HCT116 (cell line): ENCODE measurements at regions not wholly inside any gene's neighbourhood (a gene's known extent, or its start where the extent isn't known, plus 50 kb on each side); places are given as distances from the start of the nearest gene placed in this dataset.

Experiments used
- ATAC-seq: fragments of 200-7000 bp; cut with Tn5 transposase; 2 replicates; pipeline ENCODE4 v1.9.1; 2020; ENCODE audit warnings: mild to moderate bottlenecking, moderate library complexity
- BruUV-seq: library from RNA; stranded (reverse); fragments of 400-500 nt; replicated peaks from 2 replicates; lab custom pipeline; 2021; lab: Mats Ljungman, UMichigan
- CTCF ChIA-PET: fragments of 300-600 bp; sonication (Branson Sonifier 250); formaldehyde crosslinking; loops from one replicate; lab custom pipeline; 2021; ENCODE audit warnings: antibody characterized with exemption; lab: Charles Lee
- POLR2A ChIA-PET: fragments of 300-600, 350-600 bp; sonication (Branson Sonifier 250); formaldehyde crosslinking; loops from one replicate; lab custom pipeline; 2021; ENCODE audit warnings: antibody characterized with exemption; lab: Charles Lee
- RAD21 ChIA-PET, 2 experiments: fragments of 300-600 bp; sonication (Branson Sonifier 250); formaldehyde crosslinking; loops; one replicate each; lab custom pipeline; 2023; ENCODE audit warnings: low total read pairs in 2 of 2; ENCODE audit not compliant: uncharacterized antibody in 2 of 2, unreplicated experiment in 2 of 2, low non-redundant PET in 1 of 2; lab: Charles Lee
- DNase-seq: peaks from one replicate; pipeline ENCODE4 v3.0.0-alpha.2; 2010; ENCODE audit warnings: low read depth, low spot score
- H2AFZ ChIP-seq: fragments of 200-600 bp; shearing (Covaris generic), sonication (generic); 2 replicates; pipeline ENCODE4 v1.6.1; 2017; ENCODE audit warnings: low read depth, mixed run types, mixed read lengths, antibody characterized with exemption, low read length; ENCODE audit not compliant: poor library complexity, severe bottlenecking
- H3K27ac ChIP-seq: 2 replicates; pipeline ENCODE4 v1.5.1; 2012; ENCODE audit warnings: low read depth, low read length
- H3K27me3 ChIP-seq: fragments of 200-600 bp; sonication (generic); 2 replicates; pipeline ENCODE4 v1.6.1; 2016; ENCODE audit warnings: mixed run types, low read length, mixed read lengths; ENCODE audit not compliant: insufficient read depth
- H3K36me3 ChIP-seq, 2 experiments: fragments of 200-500 bp in 1 of 2; fragments of 200-600 bp in 1 of 2; sonication (Bioruptor generic) in 1 of 2; sonication (generic) in 1 of 2; 2 replicates each; pipeline versions ENCODE4 v1.5.1 to v1.6.1; 2014 to 2016; ENCODE audit warnings: low read length in 2 of 2, inconsistent platforms in 1 of 2, mixed read lengths in 1 of 2, mixed run types in 1 of 2; ENCODE audit not compliant: insufficient read depth in 2 of 2, control insufficient read depth in 1 of 2
- H3K4me1 ChIP-seq, 2 experiments: fragments of 200-600 bp in 1 of 2; sonication (generic) in 1 of 2; 2 replicates each; pipeline versions ENCODE4 v1.5.1 to v1.6.1; 2012 to 2017; ENCODE audit warnings: low read length in 2 of 2, inconsistent platforms in 1 of 2, mild to moderate bottlenecking in 1 of 2, mixed read lengths in 1 of 2, mixed run types in 1 of 2, moderate library complexity in 1 of 2; ENCODE audit not compliant: insufficient read depth in 2 of 2, control insufficient read depth in 1 of 2
- H3K4me2 ChIP-seq: fragments of 200-600 bp; sonication (generic); 2 replicates; pipeline ENCODE4 v1.6.1; 2017; ENCODE audit warnings: mixed run types, low read length, mixed read lengths
- H3K4me3 ChIP-seq, 2 experiments: fragments of 200-600 bp in 1 of 2; sonication (generic) in 1 of 2; replicated peaks in 1 of 2; 2 replicates each; pipeline ENCODE4 v1.5.1; 2011 to 2016; ENCODE audit warnings: low read length in 2 of 2, control low read depth in 1 of 2, low read depth in 1 of 2, mild to moderate bottlenecking in 1 of 2, mixed read lengths in 1 of 2, mixed run types in 1 of 2
- H3K79me2 ChIP-seq: fragments of 200-600 bp; sonication (generic); 2 replicates; pipeline ENCODE4 v1.6.1; 2017; ENCODE audit warnings: mild to moderate bottlenecking, mixed run types, low read length, moderate library complexity, mixed read lengths; ENCODE audit not compliant: insufficient read depth
- H3K9ac ChIP-seq: fragments of 200-600 bp; sonication (generic); 2 replicates; pipeline ENCODE4 v1.6.1; 2016; ENCODE audit warnings: low read length, mixed read lengths
- H3K9me2 ChIP-seq: fragments of 200-600 bp; sonication (generic), shearing (Covaris generic); 2 replicates; pipeline ENCODE4 v1.6.1; 2017; ENCODE audit warnings: mixed run types, mild to moderate bottlenecking, moderate library complexity; ENCODE audit not compliant: insufficient read depth
- H3K9me3 ChIP-seq, 2 experiments: fragments of 200-500 bp in 1 of 2; fragments of 200-600 bp in 1 of 2; sonication (Bioruptor generic) in 1 of 2; sonication (generic) in 1 of 2; 2 replicates each; pipeline ENCODE4 v1.6.1; 2014 to 2017; ENCODE audit warnings: low read length in 2 of 2, mixed read lengths in 2 of 2, inconsistent platforms in 1 of 2, low read depth in 1 of 2, mild to moderate bottlenecking in 1 of 2, mixed run types in 1 of 2, moderate library complexity in 1 of 2; ENCODE audit not compliant: control insufficient read depth in 1 of 2, insufficient read depth in 1 of 2
- H4K20me1 ChIP-seq: fragments of 200-600 bp; sonication (generic), shearing (Covaris generic); 2 replicates; pipeline ENCODE4 v1.6.1; 2017; ENCODE audit warnings: mixed run types, mild to moderate bottlenecking, moderate library complexity; ENCODE audit not compliant: insufficient read depth
- CEBPB ChIP-seq: IDR thresholded peaks from 2 replicates; pipeline ENCODE4 v1.6.1; 2012; ENCODE audit warnings: low read depth
- POLR2AphosphoS5 ChIP-seq: IDR thresholded peaks from 2 replicates; pipeline ENCODE4 v1.6.1; 2011; ENCODE audit warnings: mild to moderate bottlenecking, low read depth, low read length, moderate library complexity
- RAD21 ChIP-seq: IDR thresholded peaks from 2 replicates; pipeline ENCODE4 v1.6.1; 2012; ENCODE audit warnings: low read depth, mild to moderate bottlenecking
- REST ChIP-seq: IDR thresholded peaks from 2 replicates; pipeline ENCODE4 v1.6.1; 2012; ENCODE audit warnings: low read depth
- SIN3A ChIP-seq: IDR thresholded peaks from 2 replicates; pipeline ENCODE4 v1.6.1; 2012; ENCODE audit warnings: low read depth
- SP1 ChIP-seq: IDR thresholded peaks from 2 replicates; pipeline ENCODE4 v1.6.1; 2012; ENCODE audit warnings: low read depth
- SRF ChIP-seq: IDR thresholded peaks from 2 replicates; pipeline ENCODE4 v1.6.1; 2012; ENCODE audit warnings: low read depth
- YY1 ChIP-seq: IDR thresholded peaks from 2 replicates; pipeline ENCODE4 v1.6.1; 2011; ENCODE audit warnings: low read length, low read depth, moderate library complexity, mild to moderate bottlenecking; ENCODE audit not compliant: insufficient replicate concordance; ENCODE audit errors: extremely low read depth
- intact Hi-C: fragments of 100-400 bp; cut with micrococcal nuclease; formaldehyde crosslinking; loops from 2 replicates; pipeline ENCODE4 v1.10.0; 2022
- TF ChIP-seq, protein P1 (sequence below): IDR thresholded peaks from 2 replicates; pipeline ENCODE4 v1.6.1; 2011; ENCODE audit warnings: mild to moderate bottlenecking, low read length, moderate library complexity; ENCODE audit not compliant: insufficient replicate concordance; ENCODE audit errors: extremely low read depth

DNA sequence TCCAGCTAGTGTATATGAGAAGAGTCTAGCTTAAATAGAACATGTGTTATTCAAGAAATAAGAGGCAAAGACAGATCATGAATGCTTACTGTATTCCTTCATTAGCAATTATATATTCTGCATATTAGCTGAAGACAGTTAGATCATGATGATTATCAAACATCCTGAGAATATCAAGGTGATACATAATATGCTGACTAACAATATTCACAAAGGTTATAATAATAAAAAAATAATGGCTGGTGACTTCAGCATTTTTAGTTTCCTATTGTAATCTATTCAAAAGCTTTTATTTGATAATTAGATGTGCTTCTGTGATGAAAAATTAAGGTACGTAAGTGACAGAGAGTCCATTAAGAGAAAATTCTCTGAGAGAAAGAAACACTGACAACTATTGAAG is 511.4 kb downstream of the PCDH17 start:
- no peak overlapping the region for H3K9ac ChIP-seq
- ChIA-PET CTCF (no interaction called here), RAD21 (no interaction called here), POLR2A (no interaction called here)
- H4K20me1 ChIP-seq = no peaks in the 10 kb centered on the region
- no peak overlapping the region for H3K27ac ChIP-seq
- no peaks in the 10 kb centered on the region for H3K36me3 ChIP-seq
- H2AFZ ChIP-seq = no peak overlapping the region
- H3K9me3 ChIP-seq = peaks cover 5 to 25% of the 10 kb centered on the region in 2 experiments; a peak in 2 of 4 replicates
- DNase-seq = no peak
- intact Hi-C loops = no loop called here
- no peaks in the 10 kb centered on the region for H3K9me2 ChIP-seq
- H3K4me1 ChIP-seq = no peaks in the 10 kb centered on the region
- no peaks in the 10 kb centered on the region for H3K79me2 ChIP-seq
- H3K4me2 ChIP-seq = no peak overlapping the region
- BruUV-seq = no TSS peak
- no peak for TF ChIP-seq SRF
- TF ChIP-seq SIN3A = no peak
- TF ChIP-seq POLR2AphosphoS5 = no peak
- TF ChIP-seq CEBPB = no peak
- TF ChIP-seq, protein P1, sequence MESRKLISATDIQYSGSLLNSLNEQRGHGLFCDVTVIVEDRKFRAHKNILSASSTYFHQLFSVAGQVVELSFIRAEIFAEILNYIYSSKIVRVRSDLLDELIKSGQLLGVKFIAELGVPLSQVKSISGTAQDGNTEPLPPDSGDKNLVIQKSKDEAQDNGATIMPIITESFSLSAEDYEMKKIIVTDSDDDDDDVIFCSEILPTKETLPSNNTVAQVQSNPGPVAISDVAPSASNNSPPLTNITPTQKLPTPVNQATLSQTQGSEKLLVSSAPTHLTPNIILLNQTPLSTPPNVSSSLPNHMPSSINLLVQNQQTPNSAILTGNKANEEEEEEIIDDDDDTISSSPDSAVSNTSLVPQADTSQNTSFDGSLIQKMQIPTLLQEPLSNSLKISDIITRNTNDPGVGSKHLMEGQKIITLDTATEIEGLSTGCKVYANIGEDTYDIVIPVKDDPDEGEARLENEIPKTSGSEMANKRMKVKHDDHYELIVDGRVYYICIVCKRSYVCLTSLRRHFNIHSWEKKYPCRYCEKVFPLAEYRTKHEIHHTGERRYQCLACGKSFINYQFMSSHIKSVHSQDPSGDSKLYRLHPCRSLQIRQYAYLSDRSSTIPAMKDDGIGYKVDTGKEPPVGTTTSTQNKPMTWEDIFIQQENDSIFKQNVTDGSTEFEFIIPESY = no peak
- no peak for TF ChIP-seq REST
- no peak for TF ChIP-seq YY1
- no peak for TF ChIP-seq RAD21
- TF ChIP-seq SP1 = no peak
- no peaks in the 10 kb centered on the region for H3K27me3 ChIP-seq
- ATAC-seq = no peak
- H3K4me3 ChIP-seq = no peak overlapping the region
